T-cell (primary cell): ENCODE measurements at regions not wholly inside any gene's neighbourhood (a gene's known extent, or its start where the extent isn't known, plus 50 kb on each side); places are given as distances from the start of the nearest gene placed in this dataset.

ENCODE experiments used
- ATAC-seq, 4 experiments: fragments of 200-7000 bp in 3 of 4; fragments of 150-1000 bp in 1 of 4; cut with Tn5 transposase; replicated peaks in 1 of 4; 1 replicate in 3 of 4; 2 replicates in 1 of 4; pipeline ENCODE4 v1.10.0; 2021; ENCODE audit warnings: moderate library complexity in 3 of 4, mild to moderate bottlenecking in 2 of 4, moderate number of reproducible peaks in 1 of 4
- CTCF ChIA-PET, 2 donors: fragments of 300-600 bp; sonication (Branson Sonifier 250); formaldehyde crosslinking; loops; one replicate each; lab custom pipeline; 2022; ENCODE audit warnings: antibody characterized with exemption in 2 of 2; lab: Charles Lee
- POLR2A ChIA-PET, 2 donors: fragments of 300-600 bp; sonication (Branson Sonifier 250); formaldehyde crosslinking; loops; one replicate each; lab custom pipeline; 2022; ENCODE audit warnings: antibody characterized with exemption in 2 of 2; lab: Charles Lee
- DNase-seq, 35 experiments: peaks; one replicate each; pipeline versions ENCODE4 v3.0.0 to v3.0.0-alpha.2; 2013 to 2023
- H3K27ac ChIP-seq: one replicate; pipeline ENCODE4 v1.5.1; 2013; ENCODE audit warnings: low read length
- H3K27me3 ChIP-seq, 2 experiments: replicated peaks in 1 of 2; 1 replicate in 1 of 2; 2 replicates in 1 of 2; pipeline versions ENCODE4 v1.6.1 to v1.7.0; 2013; ENCODE audit warnings: low read length in 1 of 2, mixed read lengths in 1 of 2; ENCODE audit not compliant: control insufficient read depth in 2 of 2, insufficient read depth in 2 of 2; ENCODE audit errors: extremely low read depth in 1 of 2
- H3K36me3 ChIP-seq, 2 donors: 1 replicate in 1 of 2; 2 replicates in 1 of 2; pipeline versions ENCODE4 v1.6.1 to v1.7.0; 2013; ENCODE audit warnings: low read length in 1 of 2; ENCODE audit not compliant: control insufficient read depth in 2 of 2, insufficient read depth in 1 of 2; ENCODE audit errors: extremely low read depth in 1 of 2
- H3K4me1 ChIP-seq, 2 experiments: 1 replicate in 1 of 2; 2 replicates in 1 of 2; pipeline versions ENCODE4 v1.6.1 to v1.7.0; 2013; ENCODE audit warnings: low read length in 2 of 2, mixed read lengths in 1 of 2; ENCODE audit not compliant: insufficient read depth in 2 of 2, control insufficient read depth in 1 of 2; ENCODE audit errors: extremely low read depth in 1 of 2
- H3K4me3 ChIP-seq, 2 donors: 1 replicate in 1 of 2; 2 replicates in 1 of 2; pipeline versions ENCODE4 v1.5.1 to v1.7.0; 2013; ENCODE audit warnings: mild to moderate bottlenecking in 2 of 2, low read length in 1 of 2, moderate library complexity in 1 of 2; ENCODE audit not compliant: control insufficient read depth in 1 of 2; ENCODE audit errors: extremely low read depth in 1 of 2
- H3K9me3 ChIP-seq: 2 replicates; pipeline ENCODE4 v1.7.0; 2013
- H3K27ac Mint-ChIP-seq, 2 donors: one replicate each; pipeline ENCODE4 v1.8.0; 2020 to 2021; ENCODE audit warnings: mild to moderate bottlenecking in 2 of 2, mixed read lengths in 2 of 2
- H3K27me3 Mint-ChIP-seq, 2 donors: one replicate each; pipeline ENCODE4 v1.8.0; 2021 to 2022; ENCODE audit warnings: mixed read lengths in 2 of 2
- H3K36me3 Mint-ChIP-seq: one replicate; pipeline ENCODE4 v1.8.0; 2021; ENCODE audit warnings: mixed read lengths
- H3K4me1 Mint-ChIP-seq, 3 donors: one replicate each; pipeline ENCODE4 v1.8.0; 2020 to 2022; ENCODE audit warnings: mixed read lengths in 3 of 3, mild to moderate bottlenecking in 1 of 3
- H3K4me3 Mint-ChIP-seq, 3 donors: one replicate each; pipeline ENCODE4 v1.8.0; 2020 to 2022; ENCODE audit warnings: mild to moderate bottlenecking in 3 of 3, mixed read lengths in 3 of 3, moderate library complexity in 3 of 3
- H3K9me3 Mint-ChIP-seq, 3 donors: one replicate each; pipeline ENCODE4 v1.8.0; 2020 to 2022; ENCODE audit warnings: mixed read lengths in 3 of 3
- WGBS: methylation state at CpG from one replicate; pipeline ENCODE4 v1.1.5; 2013; ENCODE audit warnings: missing lambda C conversion rate; ENCODE audit not compliant: insufficient coverage; 5-methylcytosine and 5-hydroxymethylcytosine counted together

GRCh38 chrX:44082829-44083228 is 109.6 kb upstream of the NDP start:
- no peaks in the 10 kb centered on the region for H3K4me1 ChIP-seq
- no peaks in the 10 kb centered on the region for H3K36me3 ChIP-seq
- ATAC-seq: no peak
- Mint-ChIP-seq H3K27ac (no peak overlapping the region), H3K4me1 (no peaks in the 10 kb centered on the region), H3K27me3 (peaks cover 2 to 5% of the 10 kb centered on the region in 2 donors), H3K9me3 (peaks cover 0 to 2% (median 0%) of the 10 kb centered on the region in 3 donors), H3K4me3 (no peak overlapping the region), H3K36me3 (no peaks in the 10 kb centered on the region)
- DNase-seq: no peak
- H3K4me3 ChIP-seq: no peak overlapping the region
- H3K9me3 ChIP-seq: no peaks in the 10 kb centered on the region
- ChIA-PET CTCF (no interaction called here), POLR2A (no interaction called here)
- H3K27ac ChIP-seq: no peak overlapping the region
- no CpG with 5 or more reads among the region's 5 CpGs for WGBS
- no peaks in the 10 kb centered on the region for H3K27me3 ChIP-seq

- POLR2A ChIA-PET: no interaction called here
- peaks cover 2 to 5% (median 4%) of the 10 kb centered on the region in 3 donors for H3K9me3 Mint-ChIP-seq
These were observed 106.9 kb upstream of the NDP start for GRCh38 chrX:44080083-44080482.

GRCh38 chrX:44072631-44073030 is 99.4 kb upstream of the NDP start:
- H3K27me3 Mint-ChIP-seq: peaks cover 0 to 37% of the 10 kb centered on the region in 2 donors
- no peaks in the 10 kb centered on the region for H3K36me3 ChIP-seq
- ChIA-PET POLR2A (no interaction called here), CTCF (no interaction called here)
- no peak for ATAC-seq
- no peaks in the 10 kb centered on the region for H3K27me3 ChIP-seq
- H3K4me3 Mint-ChIP-seq: no peak overlapping the region
- 100% methylated on average over 1 of the region's 1 CpG for WGBS
- DNase-seq: no peak
- H3K27ac ChIP-seq: no peak overlapping the region
- H3K4me1 ChIP-seq: no peaks in the 10 kb centered on the region
- no peak overlapping the region for H3K4me3 ChIP-seq
- H3K9me3 ChIP-seq: no peaks in the 10 kb centered on the region
- H3K9me3 Mint-ChIP-seq: peaks cover 0 to 3% (median 3%) of the 10 kb centered on the region in 3 donors
- peaks cover 8 to 13% (median 9%) of the 10 kb centered on the region in 3 donors for H3K4me1 Mint-ChIP-seq
- H3K36me3 Mint-ChIP-seq: peaks cover 3% of the 10 kb centered on the region
- no peak overlapping the region for H3K27ac Mint-ChIP-seq

More at GRCh38 chrX:44080083-44080482, 106.9 kb upstream of the NDP start:
- Histone ChIP-seq H3K36me3 (no peaks in the 10 kb centered on the region), H3K9me3 (no peaks in the 10 kb centered on the region), H3K27ac (no peak overlapping the region), H3K4me1 (no peaks in the 10 kb centered on the region), H3K27me3 (no peaks in the 10 kb centered on the region), H3K4me3 (no peak overlapping the region)
- WGBS: no CpG with 5 or more reads among the region's 7 CpGs
- Mint-ChIP-seq H3K27ac (no peak overlapping the region), H3K36me3 (peaks cover 5% of the 10 kb centered on the region), H3K27me3 (peaks cover 2 to 9% of the 10 kb centered on the region in 2 donors), H3K4me3 (no peak overlapping the region), H3K4me1 (peaks cover 8 to 13% (median 9%) of the 10 kb centered on the region in 3 donors)
- DNase-seq (no peak), ATAC-seq (no peak)
- CTCF ChIA-PET: no interaction called here

GRCh38 chrX:44071847-44072551 is 98.8 kb upstream of the NDP start:
- Histone ChIP-seq H3K4me3 (no peak overlapping the region), H3K27me3 (no peaks in the 10 kb centered on the region), H3K4me1 (no peaks in the 10 kb centered on the region), H3K36me3 (no peaks in the 10 kb centered on the region), H3K27ac (no peak overlapping the region), H3K9me3 (no peaks in the 10 kb centered on the region)
- Mint-ChIP-seq H3K4me3 (no peak overlapping the region), H3K27ac (no peak overlapping the region), H3K36me3 (no peaks in the 10 kb centered on the region), H3K27me3 (peaks cover 0 to 35% of the 10 kb centered on the region in 2 donors), H3K4me1 (peaks cover 8 to 13% (median 9%) of the 10 kb centered on the region in 3 donors), H3K9me3 (peaks cover 0 to under 1% (median 0%) of the 10 kb centered on the region in 3 donors)
- no peak for DNase-seq
- no peak for ATAC-seq
- WGBS: no CpG with 5 or more reads among the region's 2 CpGs
- ChIA-PET POLR2A (no interaction called here), CTCF (no interaction called here)

GRCh38 chrX:44071070-44071645 is 98.0 kb upstream of the NDP start:
- POLR2A ChIA-PET: no interaction called here
- DNase-seq (no peak), ATAC-seq (no peak)
- Mint-ChIP-seq H3K27ac (no peak overlapping the region), H3K4me1 (peaks cover 2 to 5% (median 4%) of the 10 kb centered on the region in 3 donors), H3K27me3 (peaks cover 0 to 37% of the 10 kb centered on the region in 2 donors), H3K9me3 (peaks cover 0 to 3% (median 0%) of the 10 kb centered on the region in 3 donors), H3K36me3 (no peaks in the 10 kb centered on the region), H3K4me3 (no peak overlapping the region)
- Histone ChIP-seq H3K4me3 (no peak overlapping the region), H3K9me3 (no peaks in the 10 kb centered on the region), H3K4me1 (no peaks in the 10 kb centered on the region), H3K36me3 (no peaks in the 10 kb centered on the region), H3K27ac (no peak overlapping the region), H3K27me3 (no peaks in the 10 kb centered on the region)
- CTCF ChIA-PET: no interaction called here
- no CpG with 5 or more reads among the region's 3 CpGs for WGBS

GRCh38 chrX:44068043-44068442 is 94.9 kb upstream of the NDP start:
- Mint-ChIP-seq H3K27me3 (peaks cover 1 to 42% of the 10 kb centered on the region in 2 donors), H3K36me3 (no peaks in the 10 kb centered on the region), H3K4me3 (no peak overlapping the region), H3K4me1 (no peaks in the 10 kb centered on the region), H3K27ac (no peak overlapping the region), H3K9me3 (peaks cover 0 to 3% (median 0%) of the 10 kb centered on the region in 3 donors)
- Histone ChIP-seq H3K27me3 (no peaks in the 10 kb centered on the region), H3K4me1 (no peaks in the 10 kb centered on the region), H3K27ac (no peak overlapping the region), H3K9me3 (no peaks in the 10 kb centered on the region), H3K36me3 (no peaks in the 10 kb centered on the region), H3K4me3 (no peak overlapping the region)
- DNase-seq (no peak), ATAC-seq (no peak)
- POLR2A ChIA-PET: no interaction called here
- CTCF ChIA-PET: no interaction called here
- WGBS: no CpG with 5 or more reads among the region's 2 CpGs
